ENCODE measurements at regions not wholly inside any gene's neighbourhood (a gene's known extent, or its start where the extent isn't known, plus 50 kb on each side); places are given as distances from the start of the nearest gene placed in this dataset.
A peak's percentile ranks its signal among the peaks of the same experiment; 100 is the strongest.

DNA sequence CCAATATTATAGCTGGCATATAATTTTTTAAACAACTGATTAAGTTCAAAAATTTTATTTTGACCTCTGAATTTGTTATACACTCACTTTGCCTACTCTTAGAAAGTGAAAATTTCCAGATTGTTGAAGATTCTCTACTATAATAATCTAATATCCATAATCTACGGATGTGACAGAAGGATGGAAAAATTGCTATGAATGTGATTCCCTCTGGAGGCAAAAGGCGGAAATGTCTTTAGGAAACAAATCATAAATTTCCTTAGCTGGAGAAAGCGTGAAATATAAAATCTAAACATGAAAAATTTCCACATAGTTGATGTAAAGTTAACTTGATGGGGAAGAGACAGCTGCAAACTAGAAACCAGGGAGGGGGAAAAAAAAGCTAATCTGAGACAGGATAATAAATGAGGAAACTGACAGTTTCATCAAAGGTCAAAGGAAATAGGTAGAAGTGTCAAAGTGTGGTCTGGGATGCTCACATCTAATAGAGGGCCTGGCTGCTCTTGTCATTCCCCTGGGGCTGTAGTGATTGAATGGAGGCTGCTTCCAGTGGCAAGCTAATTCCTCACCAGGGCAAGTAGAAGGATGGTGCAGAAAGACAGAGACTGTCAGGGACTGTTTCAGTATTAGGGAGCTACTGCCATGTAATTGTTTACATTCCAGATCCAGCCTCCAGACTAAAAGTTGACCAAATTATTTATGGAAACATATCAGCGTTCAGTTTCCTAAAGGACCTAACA lies 264.5 kb downstream of the SDHAF3 start:
- no peaks in the 10 kb centered on the region for H3K9me3 ChIP-seq (ENCODE audit: insufficient read depth in 2 of 2, low read depth in 1 of 2, low read length in 1 of 2)
- H3K79me1 ChIP-seq (ENCODE audit: low read depth, low read length) = no peaks in the 10 kb centered on the region
- no peak overlapping the region for H4K5ac ChIP-seq (ENCODE audit: insufficient read length, low read depth, low read length)
- TF ChIP-seq, protein P1, sequence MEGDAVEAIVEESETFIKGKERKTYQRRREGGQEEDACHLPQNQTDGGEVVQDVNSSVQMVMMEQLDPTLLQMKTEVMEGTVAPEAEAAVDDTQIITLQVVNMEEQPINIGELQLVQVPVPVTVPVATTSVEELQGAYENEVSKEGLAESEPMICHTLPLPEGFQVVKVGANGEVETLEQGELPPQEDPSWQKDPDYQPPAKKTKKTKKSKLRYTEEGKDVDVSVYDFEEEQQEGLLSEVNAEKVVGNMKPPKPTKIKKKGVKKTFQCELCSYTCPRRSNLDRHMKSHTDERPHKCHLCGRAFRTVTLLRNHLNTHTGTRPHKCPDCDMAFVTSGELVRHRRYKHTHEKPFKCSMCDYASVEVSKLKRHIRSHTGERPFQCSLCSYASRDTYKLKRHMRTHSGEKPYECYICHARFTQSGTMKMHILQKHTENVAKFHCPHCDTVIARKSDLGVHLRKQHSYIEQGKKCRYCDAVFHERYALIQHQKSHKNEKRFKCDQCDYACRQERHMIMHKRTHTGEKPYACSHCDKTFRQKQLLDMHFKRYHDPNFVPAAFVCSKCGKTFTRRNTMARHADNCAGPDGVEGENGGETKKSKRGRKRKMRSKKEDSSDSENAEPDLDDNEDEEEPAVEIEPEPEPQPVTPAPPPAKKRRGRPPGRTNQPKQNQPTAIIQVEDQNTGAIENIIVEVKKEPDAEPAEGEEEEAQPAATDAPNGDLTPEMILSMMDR (IDR thresholded peaks at IDR 0.05; ENCODE audit: control extremely low read depth in 1 of 3, insufficient read depth in 1 of 3, low read depth in 1 of 3, low read length in 3 of 3) = no peak
- peak in 1 of 2 experiments; percentile 9; a peak in 2 of 4 replicates for TF ChIP-seq RAD21 (IDR thresholded peaks at IDR 0.05 in 1 of 2, conservative IDR thresholded peaks at IDR 0.05 in 1 of 2; ENCODE audit: low read depth in 2 of 2, low read length in 2 of 2)
- H2BK20ac ChIP-seq (ENCODE audit: low read length) = no peak overlapping the region
- no peak overlapping the region for H2AK5ac ChIP-seq (ENCODE audit: low read depth, low read length)
- CTCF ChIA-PET (ENCODE audit: partially characterized antibody) = interaction anchor here (0.6 to 2.0 kb wide), 2 partner anchors 11 to 116 kb away, joined by 3 to 6 read pairs; no protein-coding TSS in a partner anchor
- H3K23ac ChIP-seq (ENCODE audit: insufficient read length) = no peak overlapping the region
- H3K79me2 ChIP-seq (ENCODE audit: control insufficient read depth in 1 of 2, insufficient read depth in 2 of 2, low read length in 2 of 2) = no peaks in the 10 kb centered on the region
- H3K56ac ChIP-seq (replicated peaks; ENCODE audit: insufficient read length, low read depth, low read length) = no peak overlapping the region
- no peak overlapping the region for H3K14ac ChIP-seq (ENCODE audit: insufficient read length)
- no peak overlapping the region for H3K4ac ChIP-seq (replicated peaks; ENCODE audit: insufficient read length, low read depth, low read length)
- DNase-seq (ENCODE audit: low read depth in 1 of 2, low spot score in 2 of 2) = no peak
- H3K23me2 ChIP-seq (ENCODE audit: low read depth, low read length) = no peaks in the 10 kb centered on the region
- H3K4me2 ChIP-seq (ENCODE audit: insufficient read depth in 1 of 2, low read depth in 2 of 2, low read length in 2 of 2) = no peak overlapping the region
- 92% methylated on average over 4 of the region's 4 CpGs; no CpG with 5 or more reads in 1 of the 2 experiments for WGBS, 2 experiments (ENCODE audit: extremely low coverage in 1 of 2, insufficient coverage in 1 of 2, insufficient read length in 1 of 2, insufficient replicate concordance in 2 of 2, low coverage in 1 of 2, low lambda C conversion rate in 2 of 2, missing lambda C conversion rate in 1 of 2)
- H2BK12ac ChIP-seq (ENCODE audit: low read depth, low read length) = no peak overlapping the region
- no peak overlapping the region for H3K18ac ChIP-seq (ENCODE audit: extremely low read depth, low read length)
- H4K8ac ChIP-seq (ENCODE audit: extremely low read depth, insufficient read depth, low read length) = no peak overlapping the region
- no peak for FAIRE-seq
- no peak overlapping the region for H2AFZ ChIP-seq (ENCODE audit: low read length)
- H2BK15ac ChIP-seq (ENCODE audit: low read length) = no peak overlapping the region
- POLR2A ChIA-PET (ENCODE audit: partially characterized antibody) = no interaction called here
- H3K4me1 ChIP-seq (replicated peaks in 1 of 4; ENCODE audit: control insufficient read depth in 3 of 4, insufficient read depth in 4 of 4, low read length in 3 of 4) = no peaks in the 10 kb centered on the region
- H2BK120ac ChIP-seq (replicated peaks; ENCODE audit: low read depth, low read length) = no peak overlapping the region
- H3K4me3 ChIP-seq (ENCODE audit: extremely low read depth in 1 of 4, insufficient read depth in 2 of 4, low read depth in 3 of 4, low read length in 4 of 4) = no peak overlapping the region
- H2BK5ac ChIP-seq (ENCODE audit: low read depth, low read length) = no peak overlapping the region
- no peaks in the 10 kb centered on the region for H3K36me3 ChIP-seq (ENCODE audit: control insufficient read depth in 2 of 4, insufficient read depth in 4 of 4, low read length in 3 of 4)
- H4K91ac ChIP-seq (replicated peaks; ENCODE audit: insufficient read length, low read length) = no peak overlapping the region
- H4K20me1 ChIP-seq (replicated peaks in 1 of 2; ENCODE audit: control insufficient read depth in 1 of 2, insufficient read depth in 2 of 2, low read length in 2 of 2) = no peaks in the 10 kb centered on the region
- H3K9ac ChIP-seq (replicated peaks in 1 of 4; ENCODE audit: extremely low read depth in 1 of 4, low read depth in 3 of 4, low read length in 3 of 4) = no peak overlapping the region
- no peaks in the 10 kb centered on the region for H3K27me3 ChIP-seq (replicated peaks in 1 of 4; ENCODE audit: control insufficient read depth in 3 of 4, extremely low read depth in 1 of 4, insufficient read depth in 3 of 4, low read length in 3 of 4)
- no peak overlapping the region for H3K27ac ChIP-seq (ENCODE audit: low read depth, low read length)
